Fibroblast of lung (primary cell): ENCODE measurements at regions not wholly inside any gene's neighbourhood (a gene's known extent, or its start where the extent isn't known, plus 50 kb on each side); places are given as distances from the start of the nearest gene placed in this dataset.
A peak's percentile ranks its signal among the peaks of the same experiment; 100 is the strongest.

ENCODE experiments used
- DNase-seq, 2 donors: peaks; one replicate each; pipeline versions ENCODE4 v3.0.0 to v3.0.0-alpha.2; 2010; ENCODE audit warnings: low read depth in 2 of 2
- H2AFZ ChIP-seq: 2 replicates; pipeline ENCODE4 v1.5.1; 2012; ENCODE audit warnings: low read length, control low read depth, inconsistent platforms
- H3K27ac ChIP-seq: 2 replicates; pipeline ENCODE4 v1.5.1; 2011; ENCODE audit warnings: low read length, control low read depth; ENCODE audit not compliant: insufficient read depth
- H3K27me3 ChIP-seq: 2 replicates; pipeline ENCODE4 v1.5.1; 2011; ENCODE audit warnings: mild to moderate bottlenecking, low read length; ENCODE audit not compliant: control insufficient read depth, insufficient read depth
- H3K36me3 ChIP-seq: 2 replicates; pipeline ENCODE4 v1.5.1; 2011; ENCODE audit warnings: low read length; ENCODE audit not compliant: control insufficient read depth, insufficient read depth
- H3K4me1 ChIP-seq: 2 replicates; pipeline ENCODE4 v1.5.1; 2011; ENCODE audit warnings: low read length; ENCODE audit not compliant: control insufficient read depth, insufficient read depth; ENCODE audit errors: extremely low read depth
- H3K4me2 ChIP-seq: 2 replicates; pipeline ENCODE4 v1.5.1; 2011; ENCODE audit warnings: low read length, control low read depth; ENCODE audit not compliant: insufficient read depth; ENCODE audit errors: extremely low read depth
- H3K4me3 ChIP-seq, 4 experiments: fragments of 200-600 bp in 1 of 4; sonication (generic) in 1 of 4; replicated peaks in 1 of 4; 2 replicates each; pipeline ENCODE4 v1.5.1; 2011 to 2016; ENCODE audit warnings: low read length in 4 of 4, low read depth in 3 of 4, mild to moderate bottlenecking in 3 of 4, control low read depth in 2 of 4, inconsistent platforms in 1 of 4, mixed read lengths in 1 of 4; ENCODE audit not compliant: insufficient read depth in 1 of 4; ENCODE audit errors: control extremely low read depth in 1 of 4
- H3K79me2 ChIP-seq: 2 replicates; pipeline ENCODE4 v1.5.1; 2012; ENCODE audit warnings: mild to moderate bottlenecking, low read length, inconsistent platforms; ENCODE audit not compliant: control insufficient read depth, insufficient read depth
- H3K9ac ChIP-seq: 2 replicates; pipeline ENCODE4 v1.5.1; 2011; ENCODE audit warnings: mild to moderate bottlenecking, low read length, control low read depth; ENCODE audit not compliant: insufficient read depth
- H3K9me3 ChIP-seq: 2 replicates; pipeline ENCODE4 v1.5.1; 2012; ENCODE audit warnings: low read depth, low read length; ENCODE audit not compliant: control insufficient read depth, insufficient read depth
- H4K20me1 ChIP-seq: 2 replicates; pipeline ENCODE4 v1.5.1; 2011; ENCODE audit warnings: low read length; ENCODE audit not compliant: control insufficient read depth, insufficient read depth; ENCODE audit errors: extremely low read depth
- CTCF ChIP-seq, 2 donors: IDR thresholded peaks in 1 of 2; conservative IDR thresholded peaks in 1 of 2; 1 replicate in 1 of 2; 2 replicates in 1 of 2; pipeline ENCODE4 v1.5.1; 2011 to 2012; ENCODE audit warnings: low read length in 2 of 2, control low read depth in 1 of 2, inconsistent platforms in 1 of 2, low read depth in 1 of 2, mild to moderate bottlenecking in 1 of 2
- EZH2 ChIP-seq: IDR thresholded peaks from 2 replicates; pipeline ENCODE4 v1.5.1; 2012; ENCODE audit warnings: low read length, control low read depth, mild to moderate bottlenecking; ENCODE audit errors: missing control alignments

- no peak for DNase-seq
- Histone ChIP-seq H3K27me3 (no peaks in the 10 kb centered on the region), H2AFZ (no peak overlapping the region), H3K27ac (no peak overlapping the region), H3K4me3 (no peak overlapping the region), H3K79me2 (no peaks in the 10 kb centered on the region), H3K9ac (no peak overlapping the region), H4K20me1 (no peaks in the 10 kb centered on the region), H3K4me1 (no peaks in the 10 kb centered on the region), H3K9me3 (no peaks in the 10 kb centered on the region), H3K36me3 (no peaks in the 10 kb centered on the region), H3K4me2 (no peak overlapping the region)
- TF ChIP-seq EZH2 (no peak), CTCF (conservative IDR thresholded peaks at IDR 0.05 in 1 of 2, IDR thresholded peaks at IDR 0.05 in 1 of 2; ENCODE audit: low read depth in 1 of 2, low read length in 2 of 2) (no peak)
These were observed 357.9 kb downstream of the CNTNAP4 start for GRCh38 chr16:76634847-76635697.

- DNase-seq, result peak; percentile 0 to 81
- no peak overlapping the region for H2AFZ ChIP-seq
- no peak overlapping the region for H3K27ac ChIP-seq
- TF ChIP-seq CTCF (conservative IDR thresholded peaks at IDR 0.05 in 1 of 2, IDR thresholded peaks at IDR 0.05 in 1 of 2; ENCODE audit: low read depth in 1 of 2, low read length in 2 of 2), result peak in 1 of 2 donors; percentile 47
- no peak for TF ChIP-seq EZH2
- no peaks in the 10 kb centered on the region for H3K36me3 ChIP-seq
- H3K27me3 ChIP-seq, result no peaks in the 10 kb centered on the region
- no peaks in the 10 kb centered on the region for H4K20me1 ChIP-seq
- no peak overlapping the region for H3K4me3 ChIP-seq
- no peak overlapping the region for H3K4me2 ChIP-seq
- no peaks in the 10 kb centered on the region for H3K4me1 ChIP-seq
- no peak overlapping the region for H3K9ac ChIP-seq
- H3K9me3 ChIP-seq, result no peaks in the 10 kb centered on the region
- no peaks in the 10 kb centered on the region for H3K79me2 ChIP-seq
These were observed 362.6 kb downstream of the CNTNAP4 start for GRCh38 chr16:76639685-76640289.

- Histone ChIP-seq H3K27ac (no peak overlapping the region), H3K27me3 (no peaks in the 10 kb centered on the region), H3K36me3 (no peaks in the 10 kb centered on the region), H4K20me1 (no peaks in the 10 kb centered on the region), H3K4me2 (no peak overlapping the region), H3K4me1 (no peaks in the 10 kb centered on the region), H3K79me2 (no peaks in the 10 kb centered on the region), H3K9ac (no peak overlapping the region), H3K4me3 (no peak overlapping the region), H3K9me3 (no peaks in the 10 kb centered on the region), H2AFZ (no peak overlapping the region)
- no peak for TF ChIP-seq EZH2
- DNase-seq, result no peak
These were observed 373.4 kb downstream of the CNTNAP4 start for GRCh38 chr16:76650582-76650981.
